22Rv1 (cell line): ENCODE measurements at regions not wholly inside any gene's neighbourhood (a gene's known extent, or its start where the extent isn't known, plus 50 kb on each side); places are given as distances from the start of the nearest gene placed in this dataset.

Source experiments
- H3K27ac ChIP-seq: fragments of 450-650 bp; 2 replicates; pipeline ENCODE4 v1.5.1; 2017
- ZFX ChIP-seq: fragments of 450-650 bp; IDR thresholded peaks from 2 replicates; pipeline ENCODE4 v1.6.1; 2017; ENCODE audit warnings: antibody characterized with exemption, borderline replicate concordance
- TF ChIP-seq, protein P1 (sequence below): fragments of 450-650 bp; IDR thresholded peaks from 2 replicates; pipeline ENCODE4 v1.5.1; 2017; ENCODE audit warnings: mild to moderate bottlenecking

DNA sequence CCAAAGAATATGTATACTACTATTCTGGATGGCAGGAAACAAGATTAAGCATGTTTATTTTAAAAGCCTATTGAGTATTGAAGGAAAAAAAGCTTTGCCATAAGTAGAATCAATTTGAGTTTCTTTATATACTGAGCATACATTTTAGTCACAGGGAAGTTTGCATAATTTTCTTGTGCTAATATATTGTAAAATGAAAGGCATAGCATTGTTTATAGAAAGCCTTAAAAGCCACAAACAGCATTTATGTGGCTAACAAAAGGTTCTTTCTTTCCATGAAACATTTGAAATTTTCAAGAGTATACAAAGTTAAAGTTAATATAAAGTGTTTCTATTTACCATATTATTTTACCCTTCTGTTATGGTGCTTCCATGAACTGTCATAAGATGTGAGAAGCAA lies 1133.8 kb upstream of the PCDH10 start:
- no peak overlapping the region for H3K27ac ChIP-seq
- no peak for TF ChIP-seq ZFX
- TF ChIP-seq, protein P1, sequence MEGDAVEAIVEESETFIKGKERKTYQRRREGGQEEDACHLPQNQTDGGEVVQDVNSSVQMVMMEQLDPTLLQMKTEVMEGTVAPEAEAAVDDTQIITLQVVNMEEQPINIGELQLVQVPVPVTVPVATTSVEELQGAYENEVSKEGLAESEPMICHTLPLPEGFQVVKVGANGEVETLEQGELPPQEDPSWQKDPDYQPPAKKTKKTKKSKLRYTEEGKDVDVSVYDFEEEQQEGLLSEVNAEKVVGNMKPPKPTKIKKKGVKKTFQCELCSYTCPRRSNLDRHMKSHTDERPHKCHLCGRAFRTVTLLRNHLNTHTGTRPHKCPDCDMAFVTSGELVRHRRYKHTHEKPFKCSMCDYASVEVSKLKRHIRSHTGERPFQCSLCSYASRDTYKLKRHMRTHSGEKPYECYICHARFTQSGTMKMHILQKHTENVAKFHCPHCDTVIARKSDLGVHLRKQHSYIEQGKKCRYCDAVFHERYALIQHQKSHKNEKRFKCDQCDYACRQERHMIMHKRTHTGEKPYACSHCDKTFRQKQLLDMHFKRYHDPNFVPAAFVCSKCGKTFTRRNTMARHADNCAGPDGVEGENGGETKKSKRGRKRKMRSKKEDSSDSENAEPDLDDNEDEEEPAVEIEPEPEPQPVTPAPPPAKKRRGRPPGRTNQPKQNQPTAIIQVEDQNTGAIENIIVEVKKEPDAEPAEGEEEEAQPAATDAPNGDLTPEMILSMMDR = no peak

DNA sequence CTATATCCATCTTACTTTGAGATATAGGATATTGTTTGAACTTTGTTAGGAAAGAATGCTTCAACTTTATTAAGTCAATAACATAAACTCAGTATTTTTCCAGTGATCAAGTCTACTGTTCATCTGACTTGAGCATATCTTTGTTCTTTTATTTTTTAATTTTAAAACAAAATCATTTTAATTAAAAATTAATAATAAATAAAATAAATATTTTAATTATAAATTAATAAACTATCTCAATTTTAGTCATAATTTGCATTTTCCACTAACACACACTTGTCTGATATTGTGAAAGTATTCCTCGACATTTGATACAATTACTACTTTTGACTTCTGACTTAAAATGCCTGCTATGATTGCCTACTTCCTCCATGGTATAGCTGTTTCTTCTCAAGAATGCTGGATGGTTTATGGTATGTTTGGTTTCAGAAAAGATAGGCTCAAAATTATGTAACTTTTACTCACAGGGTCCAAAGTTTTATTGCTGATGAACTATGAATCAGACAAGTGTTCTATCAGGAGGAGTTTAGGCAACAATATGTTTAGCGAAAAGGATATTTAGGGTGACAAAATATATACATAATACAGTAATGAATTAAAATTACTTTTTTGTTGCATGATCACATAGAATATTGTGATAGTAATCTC lies 1132.3 kb upstream of the PCDH10 start:
- no peak for TF ChIP-seq ZFX
- TF ChIP-seq, protein P1 = no peak
- H3K27ac ChIP-seq = no peak overlapping the region

DNA sequence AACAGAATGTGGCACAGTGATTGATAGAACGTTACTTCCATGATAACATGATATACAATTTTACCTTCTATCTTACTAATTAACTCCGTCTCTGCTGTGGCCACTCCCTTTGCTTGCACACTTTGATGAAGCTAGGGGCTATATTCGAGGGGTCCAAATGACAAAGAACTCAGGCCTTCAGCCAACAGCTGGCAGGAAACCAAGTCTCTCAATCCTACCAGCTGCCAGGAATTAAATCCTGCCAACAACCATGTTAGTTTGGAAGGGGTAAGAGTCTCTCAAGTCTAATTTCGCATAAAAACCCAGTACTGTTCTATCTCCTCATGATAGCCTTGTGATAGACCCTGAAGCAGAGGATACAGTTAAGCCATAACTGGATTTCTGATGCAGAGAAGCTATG lies 1122.9 kb upstream of the PCDH10 start:
- no peak overlapping the region for H3K27ac ChIP-seq
- TF ChIP-seq ZFX = no peak
- TF ChIP-seq, protein P1 = no peak

DNA sequence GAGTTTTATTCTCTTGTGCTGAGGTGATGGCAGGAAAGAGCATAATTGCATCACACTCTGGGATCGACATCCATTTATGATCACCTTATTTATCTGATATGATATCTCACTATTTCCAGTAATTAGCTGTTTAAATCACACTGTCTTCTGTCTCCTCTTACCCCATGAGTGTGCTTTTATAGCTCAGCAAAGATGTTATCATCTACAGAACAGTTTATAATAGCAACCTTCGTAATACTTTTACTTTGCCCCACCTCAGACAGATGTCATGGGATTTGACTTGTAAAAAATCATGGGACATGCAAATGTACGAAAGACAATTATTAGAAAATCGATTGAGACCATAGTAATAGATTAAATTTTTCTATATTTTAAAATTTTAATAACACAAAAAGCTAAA lies 1122.3 kb upstream of the PCDH10 start:
- TF ChIP-seq, protein P1 = no peak
- no peak for TF ChIP-seq ZFX

DNA sequence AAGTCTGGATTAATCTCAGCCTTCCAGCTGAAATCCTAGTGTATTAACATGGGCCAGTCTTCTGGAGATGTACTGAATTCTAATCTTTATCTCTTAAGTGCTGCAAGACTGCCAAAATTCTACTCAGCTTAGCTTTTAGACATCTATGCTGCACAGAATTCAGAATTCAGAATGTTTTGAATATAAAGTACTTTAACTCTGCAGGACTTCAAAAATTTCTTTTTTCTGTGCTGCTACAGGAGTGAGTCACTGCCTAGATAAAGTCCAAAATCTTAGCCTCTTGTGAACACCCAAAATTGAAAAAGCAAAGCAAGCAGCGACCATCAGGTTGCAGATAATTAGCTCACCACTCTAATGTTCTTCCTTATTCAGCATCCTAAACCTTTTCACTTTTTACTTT lies 1092.6 kb upstream of the PCDH10 start:
- H3K27ac ChIP-seq = no peak overlapping the region
- TF ChIP-seq, protein P1 = no peak
- no peak for TF ChIP-seq ZFX

More for the DNA sequence above, 1122.3 kb upstream of the PCDH10 start:
- no peak overlapping the region for H3K27ac ChIP-seq

DNA sequence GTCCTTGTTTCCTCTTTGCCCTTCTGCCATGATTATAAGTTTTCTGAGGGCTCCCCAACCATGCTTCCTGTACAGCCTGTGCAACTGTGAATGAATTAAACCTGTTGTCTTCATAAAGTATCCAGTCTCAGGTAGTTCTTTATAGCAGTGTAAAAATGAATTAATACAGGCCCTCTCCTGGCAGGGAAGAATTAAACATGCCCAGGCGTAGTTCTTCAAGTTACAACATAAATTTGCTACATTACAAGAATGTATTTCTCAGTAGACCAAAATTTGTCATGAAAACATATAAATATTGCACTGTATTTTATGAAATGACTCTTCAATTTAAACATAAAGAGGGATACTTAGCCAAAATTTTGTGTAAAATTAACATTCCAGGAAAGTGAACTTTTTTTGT lies 1089.9 kb upstream of the PCDH10 start:
- TF ChIP-seq, protein P1 = no peak
- no peak for TF ChIP-seq ZFX

DNA sequence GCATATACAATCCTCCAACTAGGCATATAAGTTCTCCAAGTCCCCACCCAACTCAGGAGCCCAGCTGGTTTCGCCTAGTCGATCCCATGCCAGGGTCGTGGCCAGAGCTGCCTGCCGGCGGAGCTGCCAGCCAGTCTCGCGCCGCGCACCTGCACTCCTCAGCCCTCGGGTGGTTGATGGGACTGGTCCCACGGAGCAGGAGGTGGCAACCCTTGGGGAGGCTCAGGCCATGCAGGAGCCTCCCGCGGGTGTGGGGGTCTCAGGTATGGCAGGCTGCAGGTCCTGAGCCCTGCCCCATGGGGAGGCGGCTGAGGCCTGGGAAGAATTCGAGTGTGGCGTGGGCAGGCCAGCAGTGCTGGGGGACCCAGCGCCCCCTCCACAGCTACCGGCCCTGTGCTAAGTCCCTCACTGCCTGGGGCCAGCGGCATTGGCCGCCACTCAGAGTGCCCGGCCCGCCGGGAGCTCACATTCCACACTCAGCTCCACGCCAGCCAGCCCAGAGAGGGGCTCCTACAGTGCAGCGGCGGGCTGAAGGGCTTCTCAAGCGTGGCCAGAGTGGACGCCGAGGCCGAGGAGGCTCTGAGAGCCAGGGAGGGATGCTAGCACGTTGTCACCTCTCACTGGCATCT lies 1086.4 kb upstream of the PCDH10 start:
- H3K27ac ChIP-seq = no peak overlapping the region
- no peak for TF ChIP-seq ZFX

More for the DNA sequence above, 1089.9 kb upstream of the PCDH10 start:
- no peak overlapping the region for H3K27ac ChIP-seq
